ENCODE measurements at regions not wholly inside any gene's neighbourhood (a gene's known extent, or its start where the extent isn't known, plus 50 kb on each side); places are given as distances from the start of the nearest gene placed in this dataset.
"Not testable (repeated sequence)": the region's sequence is repeated elsewhere in the genome, so short reads cannot be mapped to it uniquely, and the experiment has no call there.

- no peak for DNase-seq
Measured at GRCh38 chr10:33952692-33953360, 618.4 kb upstream of the NRP1 start.

GRCh38 chr10:33950206-33950605 lies 615.7 kb upstream of the NRP1 start:
- no peak for DNase-seq

GRCh38 chr10:33947544-33947943 lies 613.1 kb upstream of the NRP1 start:
- DNase-seq: no peak

- no peak for DNase-seq
Measured at GRCh38 chr10:33945051-33945450, 610.6 kb upstream of the NRP1 start.

- DNase-seq: no peak
Measured at GRCh38 chr10:33942508-33942907, 608.0 kb upstream of the NRP1 start.

GRCh38 chr10:33939892-33940291 lies 605.4 kb upstream of the NRP1 start:
- no peak for DNase-seq

GRCh38 chr10:33939410-33939809 lies 604.9 kb upstream of the NRP1 start:
- DNase-seq: no peak

- no peak for DNase-seq
Measured at GRCh38 chr10:33938001-33938400, 603.5 kb upstream of the NRP1 start.

- no peak for DNase-seq
Measured at GRCh38 chr10:33937036-33937730, 602.7 kb upstream of the NRP1 start.

GRCh38 chr10:33935350-33935749 lies 600.9 kb upstream of the NRP1 start:
- no peak for DNase-seq

GRCh38 chr10:33930079-33930478 lies 595.6 kb upstream of the NRP1 start:
- no peak for DNase-seq

- no peak for DNase-seq
Measured at GRCh38 chr10:33927347-33927746, 592.9 kb upstream of the NRP1 start.

GRCh38 chr10:33921970-33922605 lies 587.6 kb upstream of the NRP1 start:
- DNase-seq: no peak

- DNase-seq: no peak
Measured at GRCh38 chr10:33920351-33920750, 585.9 kb upstream of the NRP1 start.

- DNase-seq: no peak
Measured at GRCh38 chr10:33919244-33919643, 584.8 kb upstream of the NRP1 start.

GRCh38 chr10:33917069-33917780 lies 582.8 kb upstream of the NRP1 start:
- DNase-seq: peak; percentile 3

GRCh38 chr10:33914746-33915145 lies 580.3 kb upstream of the NRP1 start:
- no peak for DNase-seq

- no peak for DNase-seq
Measured at GRCh38 chr10:33913194-33913593, 578.7 kb upstream of the NRP1 start.

- not testable (repeated sequence) for DNase-seq
Measured at GRCh38 chr10:33909476-33909875, 575.0 kb upstream of the NRP1 start.

GRCh38 chr10:33901166-33901565 lies 566.7 kb upstream of the NRP1 start:
- DNase-seq: no peak

- DNase-seq: peak; percentile 5
Measured at GRCh38 chr10:33900596-33900995, 566.1 kb upstream of the NRP1 start.

GRCh38 chr10:33899578-33900531 lies 565.4 kb upstream of the NRP1 start:
- no peak for DNase-seq
